NB4 (cell line): ENCODE measurements at regions not wholly inside any gene's neighbourhood (a gene's known extent, or its start where the extent isn't known, plus 50 kb on each side); places are given as distances from the start of the nearest gene placed in this dataset.

Experiments used
- CTCF ChIP-seq: IDR thresholded peaks from one replicate; pipeline ENCODE4 v1.5.1; 2012; ENCODE audit warnings: low read depth, low read length
- POLR2A ChIP-seq: IDR thresholded peaks from 2 replicates; pipeline ENCODE4 v1.6.1; 2011; ENCODE audit warnings: mild to moderate bottlenecking; ENCODE audit not compliant: insufficient read length; ENCODE audit errors: extremely low read depth

GRCh38 chr6:138588805-138589434 is 89.6 kb upstream of the NHSL1 start:
- TF ChIP-seq CTCF (peak; percentile 95), POLR2A (no peak)
